ENCODE measurements at regions not wholly inside any gene's neighbourhood (a gene's known extent, or its start where the extent isn't known, plus 50 kb on each side); places are given as distances from the start of the nearest gene placed in this dataset.

DNA sequence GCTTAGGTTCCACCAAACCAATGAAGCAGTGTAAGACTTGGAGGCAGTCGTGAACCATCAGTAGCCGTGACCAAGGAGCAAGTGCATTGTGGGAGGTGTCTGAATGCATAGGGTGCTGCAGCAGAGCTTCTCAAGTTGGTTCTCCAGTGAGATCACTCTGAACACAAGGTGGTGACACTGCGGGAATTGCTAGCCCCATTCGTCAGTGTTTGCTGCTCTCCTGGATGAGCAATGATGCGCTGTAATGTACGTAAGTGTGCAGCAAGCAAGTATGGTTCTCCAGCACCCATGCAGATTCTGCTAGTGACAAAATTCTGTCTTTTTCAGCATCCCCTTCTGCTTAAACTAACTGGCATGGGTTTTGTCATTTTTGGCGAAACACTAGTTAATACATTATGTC, 97.6 kb upstream of the HTR2A start:
- Histone ChIP-seq H3K56ac (ENCODE audit: insufficient read length, low read depth, low read length) (no peak overlapping the region), H3K4me1 (ENCODE audit: insufficient read depth, low read length) (no peaks in the 10 kb centered on the region), H3K79me1 (ENCODE audit: insufficient read depth, low read depth, low read length, poor library complexity, severe bottlenecking) (no peaks in the 10 kb centered on the region), H2BK5ac (ENCODE audit: insufficient read length, low read length) (no peak overlapping the region), H3K9me3 (ENCODE audit: control insufficient read depth, low read depth, low read length) (no peaks in the 10 kb centered on the region), H3K9ac (ENCODE audit: extremely low read depth, insufficient read length, low read length) (no peak overlapping the region), H3K27ac (ENCODE audit: insufficient read length, low read depth, low read length) (no peak overlapping the region), H3K23me2 (ENCODE audit: insufficient read length, low read depth, low read length, poor library complexity, severe bottlenecking) (no peaks in the 10 kb centered on the region), H3T11ph (ENCODE audit: low read length) (no peak overlapping the region), H4K5ac (ENCODE audit: insufficient read length, low read depth, low read length) (no peak overlapping the region), H3K27me3 (ENCODE audit: insufficient read depth, low read length) (no peaks in the 10 kb centered on the region), H4K91ac (ENCODE audit: insufficient read length, low read depth, low read length) (no peak overlapping the region), H4K8ac (replicated peaks; ENCODE audit: insufficient read length, low read depth, low read length) (no peak overlapping the region), H2BK12ac (ENCODE audit: insufficient read length, low read depth, low read length) (no peak overlapping the region), H2AK5ac (ENCODE audit: insufficient read length, low read length) (no peak overlapping the region), H2BK15ac (ENCODE audit: low read depth, low read length) (no peak overlapping the region), H3K14ac (ENCODE audit: insufficient read depth, low read length) (no peak overlapping the region), H3K18ac (ENCODE audit: insufficient read length, low read depth, low read length) (no peak overlapping the region), H2BK120ac (ENCODE audit: low read depth, low read length, poor library complexity, severe bottlenecking) (no peak overlapping the region), H2BK20ac (ENCODE audit: low read depth, low read length, poor library complexity, severe bottlenecking) (no peak overlapping the region), H3K4me2 (ENCODE audit: insufficient read depth, insufficient read length, low read length) (no peak overlapping the region), H3K79me2 (ENCODE audit: insufficient read depth, low read length) (no peaks in the 10 kb centered on the region), H3K4ac (ENCODE audit: low read depth, low read length) (no peak overlapping the region), H3K23ac (ENCODE audit: insufficient read length, low read depth, low read length) (no peak overlapping the region), H2AFZ (ENCODE audit: low read length) (no peak overlapping the region), H4K20me1 (ENCODE audit: control insufficient read depth, insufficient read depth, insufficient read length) (no peaks in the 10 kb centered on the region)
- Mint-ChIP-seq H3K27me3 (ENCODE audit: low read depth) (no peaks in the 10 kb centered on the region), H3K4me3 (no peak overlapping the region), H3K27ac (no peak overlapping the region), H3K9me3 (no peaks in the 10 kb centered on the region), H3K4me1 (peaks cover 0 to 2% of the 10 kb centered on the region in 2 experiments; a peak in 1 of 4 replicates), H3K36me3 (ENCODE audit: insufficient read depth in 1 of 3, low read depth in 3 of 3) (no peaks in the 10 kb centered on the region)
- no CpG with 5 or more reads among the region's 7 CpGs for WGBS (ENCODE audit: extremely low coverage, insufficient read length, low lambda C conversion rate)
- TF ChIP-seq, protein P1, sequence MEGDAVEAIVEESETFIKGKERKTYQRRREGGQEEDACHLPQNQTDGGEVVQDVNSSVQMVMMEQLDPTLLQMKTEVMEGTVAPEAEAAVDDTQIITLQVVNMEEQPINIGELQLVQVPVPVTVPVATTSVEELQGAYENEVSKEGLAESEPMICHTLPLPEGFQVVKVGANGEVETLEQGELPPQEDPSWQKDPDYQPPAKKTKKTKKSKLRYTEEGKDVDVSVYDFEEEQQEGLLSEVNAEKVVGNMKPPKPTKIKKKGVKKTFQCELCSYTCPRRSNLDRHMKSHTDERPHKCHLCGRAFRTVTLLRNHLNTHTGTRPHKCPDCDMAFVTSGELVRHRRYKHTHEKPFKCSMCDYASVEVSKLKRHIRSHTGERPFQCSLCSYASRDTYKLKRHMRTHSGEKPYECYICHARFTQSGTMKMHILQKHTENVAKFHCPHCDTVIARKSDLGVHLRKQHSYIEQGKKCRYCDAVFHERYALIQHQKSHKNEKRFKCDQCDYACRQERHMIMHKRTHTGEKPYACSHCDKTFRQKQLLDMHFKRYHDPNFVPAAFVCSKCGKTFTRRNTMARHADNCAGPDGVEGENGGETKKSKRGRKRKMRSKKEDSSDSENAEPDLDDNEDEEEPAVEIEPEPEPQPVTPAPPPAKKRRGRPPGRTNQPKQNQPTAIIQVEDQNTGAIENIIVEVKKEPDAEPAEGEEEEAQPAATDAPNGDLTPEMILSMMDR (conservative IDR thresholded peaks at IDR 0.05) = no peak
- DNase-seq = no peak

Measured in H9 (cell line).